HG02852 (cell line): ENCODE measurements at regions not wholly inside any gene's neighbourhood (a gene's known extent, or its start where the extent isn't known, plus 50 kb on each side); places are given as distances from the start of the nearest gene placed in this dataset.

Source experiments
- ATAC-seq: cut with Tn5 transposase; IDR thresholded peaks from one replicate; pipeline ENCODE4 v1.9.1; 2021; ENCODE audit warnings: mild to moderate bottlenecking, moderate library complexity; ENCODE audit not compliant: unreplicated experiment

GRCh38 chr1:47572731-47573430 is 135.0 kb downstream of the FOXD2 start:
- ATAC-seq: no peak

DNA sequence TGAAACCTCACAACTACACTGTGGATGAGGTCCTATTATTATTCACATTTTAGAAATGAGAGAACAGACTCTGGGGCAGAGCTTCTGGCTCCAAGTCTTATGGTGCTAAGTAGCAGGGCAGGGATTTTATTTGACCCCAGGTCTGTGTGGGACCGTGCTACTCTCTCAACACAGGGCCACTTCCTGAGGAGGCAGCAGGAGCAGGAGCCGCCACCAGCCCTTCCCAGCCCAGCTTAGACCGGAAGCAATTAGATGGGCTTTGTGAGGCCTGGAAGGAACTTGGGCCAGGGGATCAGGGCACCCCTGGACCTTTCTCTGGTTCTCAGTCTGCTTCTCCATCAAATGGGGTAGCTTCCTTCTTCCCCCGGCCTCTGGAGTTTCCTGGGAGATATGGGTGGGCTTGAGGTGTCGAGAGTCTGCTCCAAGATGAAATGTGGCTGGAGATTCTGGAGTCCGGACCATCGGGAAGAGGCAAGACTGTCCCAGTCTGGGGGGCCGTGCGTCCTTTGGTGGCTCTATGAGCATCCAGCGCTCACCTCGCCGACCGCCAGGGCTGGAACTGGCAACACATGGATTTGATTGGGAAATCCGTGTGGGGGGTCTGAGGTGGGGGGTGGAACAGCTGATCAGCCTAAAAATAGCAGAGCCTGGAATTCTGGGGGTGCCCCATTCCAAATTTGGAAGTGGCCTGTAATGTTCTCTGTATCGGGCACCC is 136.8 kb downstream of the FOXD2 start:
- ATAC-seq: no peak

GRCh38 chr1:47575855-47576757 is 138.3 kb downstream of the FOXD2 start:
- ATAC-seq: no peak

DNA sequence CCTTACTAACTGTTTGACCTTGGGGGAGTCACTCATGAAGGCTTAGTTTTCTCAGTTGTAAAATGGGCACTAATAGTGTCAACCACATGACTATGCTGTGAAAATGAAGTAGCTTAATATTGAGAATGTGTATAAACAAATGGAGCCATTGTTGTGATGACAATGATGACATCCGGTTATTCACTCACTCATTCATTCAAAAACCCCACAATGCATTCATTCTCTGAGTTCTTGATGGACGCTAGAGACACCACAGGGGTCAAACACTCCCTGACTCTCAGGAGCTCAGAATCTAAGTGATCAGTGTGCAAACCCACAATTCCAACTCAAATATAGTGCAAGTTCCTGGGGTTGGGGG is 138.9 kb downstream of the FOXD2 start:
- no peak for ATAC-seq

DNA sequence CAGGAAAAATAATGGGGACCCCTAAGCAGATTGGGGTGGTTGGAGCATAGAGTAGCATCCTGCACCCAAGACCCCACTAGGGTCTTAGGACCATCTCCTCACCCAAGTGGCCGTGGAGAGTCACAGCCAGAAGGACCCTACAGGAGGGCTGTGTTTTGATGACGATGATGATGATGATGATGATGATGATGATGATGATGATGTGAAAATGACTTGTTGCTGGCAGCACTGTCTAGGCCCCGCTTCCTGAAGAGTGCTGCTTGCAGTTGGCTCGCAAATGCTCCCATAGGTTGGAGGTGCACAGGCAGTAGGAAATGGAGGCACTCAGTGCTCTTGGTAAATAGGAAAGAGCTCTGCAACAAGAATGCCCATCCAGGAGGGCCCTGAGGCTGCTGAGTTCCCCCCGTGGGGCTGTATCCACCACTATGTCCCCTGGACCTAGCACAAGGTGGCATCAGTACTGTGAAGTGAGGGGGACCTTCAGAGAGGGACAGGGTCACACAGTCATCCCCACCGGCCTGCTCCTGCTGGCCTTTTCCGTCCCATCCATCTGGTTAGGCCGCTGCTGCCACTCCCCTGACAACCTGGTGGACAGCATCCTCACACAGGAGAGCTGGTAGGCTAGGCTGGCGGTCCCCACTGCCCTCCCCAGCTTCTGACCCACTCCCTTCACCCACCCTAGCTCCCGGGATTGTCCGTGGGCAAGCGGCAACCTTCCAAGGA is 139.6 kb downstream of the FOXD2 start:
- ATAC-seq: no peak

DNA sequence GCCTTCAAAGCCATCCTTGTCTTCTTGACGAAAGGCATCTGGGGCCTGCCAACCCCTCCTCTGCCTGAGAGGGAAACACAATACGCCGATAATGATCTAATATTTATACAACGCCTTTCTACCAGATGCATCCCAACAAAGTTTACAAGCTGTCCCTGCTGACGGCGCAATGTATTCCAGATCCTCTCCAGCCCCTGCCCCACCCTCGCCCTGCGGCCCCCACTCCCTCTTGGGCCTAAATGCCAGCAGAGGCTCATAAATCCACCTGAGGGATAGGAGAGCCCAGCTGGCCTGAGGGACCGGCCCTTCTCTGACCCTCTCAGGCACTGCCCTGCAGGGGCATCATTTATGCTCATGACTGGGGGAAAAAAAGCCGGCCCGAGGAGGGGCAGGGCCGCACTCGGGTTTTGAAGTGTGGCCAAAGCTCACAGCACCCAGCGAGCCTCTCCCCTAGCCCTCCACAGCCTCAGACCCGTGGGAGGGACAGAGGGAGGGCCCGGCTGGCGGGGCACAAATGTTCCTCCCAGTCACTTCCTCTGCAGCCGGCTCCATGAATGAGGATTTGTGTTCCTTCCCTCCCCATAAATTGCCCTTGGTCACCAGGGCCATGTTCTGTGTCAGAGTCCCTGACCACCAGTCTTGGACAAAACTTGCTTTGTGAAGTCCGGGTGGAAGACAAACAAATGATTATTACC is 140.3 kb downstream of the FOXD2 start:
- no peak for ATAC-seq

DNA sequence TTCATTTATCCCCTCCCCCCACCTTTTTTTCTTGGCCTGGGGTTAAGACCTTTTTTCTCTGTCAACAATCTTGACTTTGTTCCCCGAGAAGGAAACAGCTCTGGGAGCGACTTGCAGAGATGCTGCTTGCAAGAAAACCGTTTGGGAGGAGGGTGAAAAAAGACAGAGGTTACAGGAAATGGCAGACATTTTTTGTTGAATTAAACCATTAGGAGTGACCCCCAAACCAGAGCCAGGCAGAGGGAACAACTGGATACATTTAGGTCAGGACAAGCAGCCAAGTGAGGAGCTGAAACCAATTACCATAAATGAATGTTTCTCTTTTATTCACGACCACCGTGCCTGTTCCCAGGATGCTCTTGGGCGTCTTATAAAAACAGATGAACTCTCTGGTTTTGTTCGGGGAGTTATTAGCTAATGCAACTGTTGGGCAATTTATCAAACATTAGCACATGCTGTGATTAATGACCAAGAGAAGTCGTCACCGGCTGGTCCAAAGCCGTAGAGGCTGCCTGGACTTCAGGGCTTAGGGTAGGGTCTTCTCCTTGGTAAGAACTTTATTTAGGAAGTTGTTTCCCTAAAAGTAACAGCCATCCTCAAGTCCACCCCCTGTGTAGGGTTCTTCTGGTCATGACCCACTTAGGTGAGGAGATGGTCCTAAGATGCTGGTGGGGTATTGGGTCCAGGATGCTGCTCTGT is 141.0 kb downstream of the FOXD2 start:
- ATAC-seq: no peak

DNA sequence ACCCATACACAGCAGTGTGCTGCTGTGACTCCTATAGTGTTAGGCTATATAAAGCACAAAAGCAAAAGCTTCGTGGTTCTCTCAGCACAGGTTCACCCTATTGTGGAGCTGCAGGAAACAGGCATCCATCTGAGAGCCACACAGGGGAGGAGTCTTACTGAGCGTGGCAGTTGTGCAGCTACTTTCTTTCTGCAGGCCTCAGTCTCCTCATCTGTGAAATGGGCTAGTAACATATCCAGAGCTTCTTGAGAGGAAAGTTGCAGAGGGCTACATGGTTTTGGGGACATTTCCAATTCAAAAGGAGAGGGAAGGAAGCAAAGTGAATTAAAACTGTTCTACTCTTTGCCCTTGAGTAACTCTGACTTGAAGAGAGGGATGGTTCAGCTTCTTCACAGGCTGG is 142.0 kb downstream of the FOXD2 start:
- no peak for ATAC-seq

GRCh38 chr1:47580451-47580995 is 142.7 kb downstream of the FOXD2 start:
- ATAC-seq: no peak

GRCh38 chr1:47582891-47583608 is 145.2 kb downstream of the FOXD2 start:
- no peak for ATAC-seq

DNA sequence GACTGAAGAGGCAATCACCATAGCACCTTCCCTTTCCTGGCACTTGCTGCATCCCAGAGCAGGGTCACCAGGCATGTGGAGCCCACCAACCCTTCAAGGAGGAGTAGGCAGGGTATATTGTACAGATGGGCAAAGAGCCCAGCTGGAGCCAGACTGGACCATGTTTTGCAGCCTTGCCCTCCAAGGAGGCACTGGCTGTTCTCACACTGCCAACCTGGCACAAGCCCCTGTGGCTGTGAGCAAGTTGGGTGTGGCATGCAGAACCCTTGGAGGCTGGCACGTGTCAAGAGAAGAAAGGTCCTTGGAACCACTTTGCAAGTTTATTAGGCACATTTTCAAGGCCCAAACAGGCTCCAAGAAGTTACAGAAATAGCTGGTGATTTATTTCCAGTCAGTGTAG is 146.4 kb downstream of the FOXD2 start:
- no peak for ATAC-seq

- no peak for ATAC-seq
Observed at GRCh38 chr1:47585141-47585902, 147.5 kb downstream of the FOXD2 start.

DNA sequence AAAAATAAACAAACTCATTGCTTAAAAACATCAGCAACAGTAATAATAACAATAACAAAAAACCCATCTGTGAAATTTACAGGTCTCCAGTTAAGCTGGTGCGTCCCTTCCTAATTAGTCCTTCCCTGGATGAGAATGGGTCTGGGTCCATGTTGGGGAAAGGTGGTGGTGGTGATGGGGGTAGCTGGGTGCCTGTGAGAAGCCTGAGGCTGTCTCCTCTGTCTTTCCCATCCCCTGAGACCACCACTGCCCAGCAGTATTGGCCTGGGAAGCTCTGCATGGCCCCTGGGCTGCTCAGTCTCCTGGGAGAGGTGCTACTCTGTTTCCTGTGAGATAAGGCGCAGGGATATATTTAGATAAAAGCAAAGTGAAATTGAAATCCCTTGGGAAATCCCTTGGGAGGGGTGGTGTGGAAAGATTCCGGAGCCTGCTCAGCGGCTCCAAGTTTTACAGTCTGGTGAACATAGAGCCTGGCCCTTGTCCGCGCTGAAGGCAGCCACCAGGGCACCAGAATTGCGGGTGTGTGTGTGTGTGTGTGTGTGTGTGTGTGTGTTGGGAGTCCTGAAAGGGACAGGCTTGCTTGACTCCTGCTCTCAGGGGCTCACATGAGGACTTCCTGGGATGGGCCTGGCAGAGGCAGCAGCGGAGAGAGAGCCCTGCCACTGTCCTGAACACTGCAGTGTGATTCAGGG is 150.2 kb downstream of the FOXD2 start:
- no peak for ATAC-seq

- ATAC-seq: no peak
Observed at GRCh38 chr1:47590523-47591225, 152.8 kb downstream of the FOXD2 start.

DNA sequence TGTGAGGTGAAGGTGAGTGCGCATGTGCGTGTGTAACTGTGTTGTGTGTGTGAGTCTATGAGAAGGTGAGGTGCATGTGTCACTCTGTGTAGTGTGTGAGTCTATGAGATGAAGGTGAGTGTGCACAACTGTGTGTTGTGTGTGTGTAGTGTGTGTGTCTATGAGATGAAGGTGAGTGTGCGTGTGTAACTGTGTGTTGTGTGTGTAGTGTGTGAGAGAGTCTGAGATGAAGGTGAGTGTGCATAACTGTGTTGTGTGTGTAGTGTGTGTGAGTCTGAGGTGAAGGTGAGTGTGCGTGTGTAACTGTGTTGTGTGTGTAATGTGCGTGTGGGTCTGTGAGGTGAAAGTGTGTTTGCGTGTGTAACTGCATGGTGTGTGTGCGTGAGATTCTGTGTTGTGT is 154.0 kb downstream of the FOXD2 start:
- ATAC-seq: no peak

DNA sequence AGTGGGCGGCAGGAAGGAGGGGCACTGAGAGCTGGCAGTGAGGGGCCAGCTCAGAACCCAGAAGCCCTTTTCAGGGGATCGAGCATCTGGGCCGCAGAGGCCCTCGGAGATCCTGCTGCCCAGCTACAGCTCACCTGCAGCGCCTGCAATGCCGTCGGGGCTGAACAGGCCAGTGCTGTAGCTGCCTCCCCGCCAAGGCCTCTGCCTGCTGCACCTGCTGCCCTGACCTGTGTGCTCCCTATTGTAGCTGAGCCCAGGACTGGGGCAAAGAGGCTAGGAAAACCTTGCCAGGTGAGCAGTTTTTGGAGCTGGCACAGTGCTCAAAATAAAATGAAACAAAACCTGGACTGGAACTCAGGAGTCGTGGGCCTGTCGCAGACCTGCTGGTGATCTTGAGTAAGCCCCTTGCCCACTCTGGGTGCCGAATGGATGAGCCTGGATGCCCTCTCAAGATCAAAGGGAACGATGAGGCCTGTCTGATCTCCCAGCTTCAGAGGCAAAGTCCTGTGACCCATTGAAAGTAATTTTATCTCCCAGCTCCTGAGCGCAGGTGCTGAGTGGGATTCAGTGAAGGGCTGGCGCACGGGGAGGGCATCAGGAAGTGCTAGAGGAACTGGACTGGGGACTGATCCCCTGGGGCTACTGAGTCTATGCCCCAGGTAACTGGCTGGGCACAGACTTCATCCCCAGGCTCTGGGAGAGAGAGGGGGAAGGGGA is 154.6 kb downstream of the FOXD2 start:
- ATAC-seq: no peak
